H9 (cell line): ENCODE measurements at regions not wholly inside any gene's neighbourhood (a gene's known extent, or its start where the extent isn't known, plus 50 kb on each side); places are given as distances from the start of the nearest gene placed in this dataset.

Experiments used
- DNase-seq: peaks from one replicate; pipeline ENCODE4 v3.0.0-alpha.2; 2017
- H2AFZ ChIP-seq: one replicate; pipeline ENCODE4 v1.6.1; 2013; ENCODE audit warnings: mild to moderate bottlenecking, low read length, control low read depth, moderate library complexity
- H2AK5ac ChIP-seq: 2 replicates; pipeline ENCODE4 v1.6.1; 2013; ENCODE audit warnings: low read length, control low read depth, mixed read lengths; ENCODE audit not compliant: insufficient read length
- H2BK120ac ChIP-seq: one replicate; pipeline ENCODE4 v1.6.1; 2013; ENCODE audit warnings: low read depth, mild to moderate bottlenecking, low read length, control low read depth, inconsistent platforms; ENCODE audit not compliant: poor library complexity, severe bottlenecking
- H2BK12ac ChIP-seq: 2 replicates; pipeline ENCODE4 v1.6.1; 2013; ENCODE audit warnings: low read length, control low read depth, mixed read lengths, low read depth; ENCODE audit not compliant: insufficient read length
- H2BK15ac ChIP-seq: 2 replicates; pipeline ENCODE4 v1.6.1; 2013; ENCODE audit warnings: low read depth, low read length, control low read depth
- H2BK20ac ChIP-seq: one replicate; pipeline ENCODE4 v1.6.1; 2013; ENCODE audit warnings: low read depth, mild to moderate bottlenecking, low read length, control low read depth, inconsistent platforms; ENCODE audit not compliant: poor library complexity, severe bottlenecking
- H2BK5ac ChIP-seq: 2 replicates; pipeline ENCODE4 v1.6.1; 2013; ENCODE audit warnings: low read length, control low read depth, mixed read lengths; ENCODE audit not compliant: insufficient read length
- H3K14ac ChIP-seq: 2 replicates; pipeline ENCODE4 v1.6.1; 2013; ENCODE audit warnings: low read length, control low read depth; ENCODE audit not compliant: insufficient read depth
- H3K18ac ChIP-seq: 2 replicates; pipeline ENCODE4 v1.6.1; 2013; ENCODE audit warnings: low read depth, mild to moderate bottlenecking, mixed read lengths, low read length, control low read depth; ENCODE audit not compliant: insufficient read length
- H3K23ac ChIP-seq: 2 replicates; pipeline ENCODE4 v1.6.1; 2013; ENCODE audit warnings: low read length, control low read depth, mixed read lengths, low read depth; ENCODE audit not compliant: insufficient read length
- H3K23me2 ChIP-seq: 2 replicates; pipeline ENCODE4 v1.6.1; 2013; ENCODE audit warnings: low read depth, mild to moderate bottlenecking, mixed read lengths, low read length, control low read depth; ENCODE audit not compliant: insufficient read length, poor library complexity, severe bottlenecking
- H3K27ac ChIP-seq: 2 replicates; pipeline ENCODE4 v1.5.1; 2013; ENCODE audit warnings: low read length, control low read depth, mixed read lengths, low read depth; ENCODE audit not compliant: insufficient read length
- H3K27me3 ChIP-seq: 2 replicates; pipeline ENCODE4 v1.6.1; 2013; ENCODE audit warnings: low read length, control low read depth, inconsistent platforms; ENCODE audit not compliant: insufficient read depth
- H3K4ac ChIP-seq: 2 replicates; pipeline ENCODE4 v1.6.1; 2013; ENCODE audit warnings: low read depth, mild to moderate bottlenecking, control low read depth, inconsistent platforms, low read length, moderate library complexity
- H3K4me1 ChIP-seq: 2 replicates; pipeline ENCODE4 v1.6.1; 2013; ENCODE audit warnings: low read length, control low read depth, inconsistent platforms; ENCODE audit not compliant: insufficient read depth
- H3K4me2 ChIP-seq: 2 replicates; pipeline ENCODE4 v1.6.1; 2013; ENCODE audit warnings: low read length, control low read depth, mixed read lengths; ENCODE audit not compliant: insufficient read length, insufficient read depth
- H3K56ac ChIP-seq: 2 replicates; pipeline ENCODE4 v1.6.1; 2013; ENCODE audit warnings: low read depth, mild to moderate bottlenecking, mixed read lengths, low read length, control low read depth; ENCODE audit not compliant: insufficient read length
- H3K79me1 ChIP-seq: 2 replicates; pipeline ENCODE4 v1.6.1; 2013; ENCODE audit warnings: low read depth, mild to moderate bottlenecking, moderate library complexity, low read length, control low read depth, inconsistent platforms; ENCODE audit not compliant: insufficient read depth, poor library complexity, severe bottlenecking
- H3K79me2 ChIP-seq: 2 replicates; pipeline ENCODE4 v1.6.1; 2013; ENCODE audit warnings: low read length, control low read depth, inconsistent platforms; ENCODE audit not compliant: insufficient read depth
- H3K9ac ChIP-seq: 2 replicates; pipeline ENCODE4 v1.6.1; 2013; ENCODE audit warnings: low read length, control low read depth, mixed read lengths; ENCODE audit not compliant: insufficient read length; ENCODE audit errors: extremely low read depth
- H3K9me3 ChIP-seq: one replicate; pipeline ENCODE4 v1.6.1; 2013; ENCODE audit warnings: low read depth, low read length, inconsistent platforms; ENCODE audit not compliant: control insufficient read depth
- H3T11ph ChIP-seq: one replicate; pipeline ENCODE4 v1.6.1; 2013; ENCODE audit warnings: mild to moderate bottlenecking, low read length, control low read depth, inconsistent platforms
- H4K20me1 ChIP-seq: one replicate; pipeline ENCODE4 v1.6.1; 2013; ENCODE audit not compliant: control insufficient read depth, insufficient read length, insufficient read depth
- H4K5ac ChIP-seq: 2 replicates; pipeline ENCODE4 v1.6.1; 2013; ENCODE audit warnings: low read depth, mild to moderate bottlenecking, mixed read lengths, low read length, control low read depth; ENCODE audit not compliant: insufficient read length
- H4K8ac ChIP-seq: replicated peaks from 2 replicates; pipeline ENCODE4 v1.6.1; 2013; ENCODE audit warnings: low read length, control low read depth, mixed read lengths, low read depth; ENCODE audit not compliant: insufficient read length
- H4K91ac ChIP-seq: 2 replicates; pipeline ENCODE4 v1.6.1; 2013; ENCODE audit warnings: low read depth, mild to moderate bottlenecking, moderate library complexity, mixed read lengths, low read length, control low read depth; ENCODE audit not compliant: insufficient read length
- H3K27ac Mint-ChIP-seq, 3 experiments: 2 replicates in 2 of 3; 3 replicates in 1 of 3; pipeline ENCODE4 v1.8.0; 2020 to 2021; ENCODE audit warnings: mixed read lengths in 3 of 3, mild to moderate bottlenecking in 1 of 3, moderate library complexity in 1 of 3
- H3K27me3 Mint-ChIP-seq: 2 replicates; pipeline ENCODE4 v1.8.0; 2021; ENCODE audit warnings: low read depth, mild to moderate bottlenecking, moderate library complexity, mixed read lengths
- H3K36me3 Mint-ChIP-seq, 3 experiments: 2 replicates in 2 of 3; 3 replicates in 1 of 3; pipeline ENCODE4 v1.8.0; 2020 to 2021; ENCODE audit warnings: low read depth in 3 of 3, mixed read lengths in 3 of 3; ENCODE audit not compliant: insufficient read depth in 1 of 3
- H3K4me1 Mint-ChIP-seq, 2 experiments: 2 replicates each; pipeline ENCODE4 v1.8.0; 2020; ENCODE audit warnings: mixed read lengths in 2 of 2
- H3K4me3 Mint-ChIP-seq, 2 experiments: 2 replicates in 1 of 2; 3 replicates in 1 of 2; pipeline ENCODE4 v1.8.0; 2020 to 2021; ENCODE audit warnings: mild to moderate bottlenecking in 2 of 2, mixed read lengths in 2 of 2, moderate library complexity in 1 of 2
- H3K9me3 Mint-ChIP-seq, 2 experiments: 2 replicates in 1 of 2; 3 replicates in 1 of 2; pipeline ENCODE4 v1.8.0; 2020; ENCODE audit warnings: mild to moderate bottlenecking in 2 of 2, mixed read lengths in 2 of 2, moderate library complexity in 1 of 2
- WGBS: extraction: QIAGEN DNeasy Blood & Tissue Kit; methylation state at CpG from one replicate; pipeline ENCODE4 v1.1.7; 2013; ENCODE audit warnings: missing lambda C conversion rate, low lambda C conversion rate, mixed read lengths; ENCODE audit not compliant: insufficient read length; ENCODE audit errors: extremely low coverage; 5-methylcytosine and 5-hydroxymethylcytosine counted together
- TF ChIP-seq, protein P1 (sequence below): fragments of 200-600 bp; sonication (generic); conservative IDR thresholded peaks from 3 replicates; pipeline ENCODE4 v1.8.0; 2021; ENCODE audit warnings: antibody characterized with exemption, mild to moderate bottlenecking

DNA sequence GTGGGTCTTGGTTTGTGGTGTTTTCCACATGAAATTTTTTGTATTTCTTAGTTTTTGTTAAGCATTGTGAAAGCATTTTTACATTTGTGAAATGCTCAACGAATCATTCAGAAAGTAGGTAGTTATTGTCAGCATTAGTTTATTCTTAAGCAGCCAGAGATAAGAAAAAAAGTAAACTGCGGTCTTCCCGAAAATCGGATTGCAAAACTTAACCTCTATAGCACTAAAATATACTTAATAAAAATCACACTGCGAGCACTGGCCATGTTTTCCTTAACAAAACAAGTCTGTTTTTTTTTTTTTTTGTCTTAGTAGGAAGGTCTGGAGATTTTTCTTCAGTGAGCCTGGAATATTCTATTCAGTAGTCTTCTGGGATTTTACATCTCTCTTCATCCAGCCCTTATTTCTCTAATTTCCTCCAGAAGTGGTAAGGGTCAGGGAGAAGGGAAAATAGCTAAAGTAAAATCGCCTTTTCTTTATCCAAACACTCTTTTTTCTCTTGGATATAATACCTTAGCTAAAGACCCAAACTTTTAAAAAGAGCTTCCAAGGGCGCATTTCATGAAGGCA, 289.9 kb downstream of the DMAC1 start:
- no peaks in the 10 kb centered on the region for H3K23me2 ChIP-seq
- no peaks in the 10 kb centered on the region for H3K9me3 ChIP-seq
- H3K14ac ChIP-seq: no peak overlapping the region
- Mint-ChIP-seq H3K36me3 (no peaks in the 10 kb centered on the region), H3K27me3 (no peaks in the 10 kb centered on the region), H3K4me3 (no peak overlapping the region), H3K27ac (no peak overlapping the region), H3K9me3 (no peaks in the 10 kb centered on the region), H3K4me1 (no peaks in the 10 kb centered on the region)
- H2BK120ac ChIP-seq: no peak overlapping the region
- H3K4me2 ChIP-seq: no peak overlapping the region
- H3K56ac ChIP-seq: no peak overlapping the region
- no peak overlapping the region for H3K27ac ChIP-seq
- no peak overlapping the region for H4K91ac ChIP-seq
- H4K20me1 ChIP-seq: no peaks in the 10 kb centered on the region
- H3K79me2 ChIP-seq: no peaks in the 10 kb centered on the region
- no peak overlapping the region for H2BK5ac ChIP-seq
- no peak for DNase-seq
- TF ChIP-seq, protein P1, sequence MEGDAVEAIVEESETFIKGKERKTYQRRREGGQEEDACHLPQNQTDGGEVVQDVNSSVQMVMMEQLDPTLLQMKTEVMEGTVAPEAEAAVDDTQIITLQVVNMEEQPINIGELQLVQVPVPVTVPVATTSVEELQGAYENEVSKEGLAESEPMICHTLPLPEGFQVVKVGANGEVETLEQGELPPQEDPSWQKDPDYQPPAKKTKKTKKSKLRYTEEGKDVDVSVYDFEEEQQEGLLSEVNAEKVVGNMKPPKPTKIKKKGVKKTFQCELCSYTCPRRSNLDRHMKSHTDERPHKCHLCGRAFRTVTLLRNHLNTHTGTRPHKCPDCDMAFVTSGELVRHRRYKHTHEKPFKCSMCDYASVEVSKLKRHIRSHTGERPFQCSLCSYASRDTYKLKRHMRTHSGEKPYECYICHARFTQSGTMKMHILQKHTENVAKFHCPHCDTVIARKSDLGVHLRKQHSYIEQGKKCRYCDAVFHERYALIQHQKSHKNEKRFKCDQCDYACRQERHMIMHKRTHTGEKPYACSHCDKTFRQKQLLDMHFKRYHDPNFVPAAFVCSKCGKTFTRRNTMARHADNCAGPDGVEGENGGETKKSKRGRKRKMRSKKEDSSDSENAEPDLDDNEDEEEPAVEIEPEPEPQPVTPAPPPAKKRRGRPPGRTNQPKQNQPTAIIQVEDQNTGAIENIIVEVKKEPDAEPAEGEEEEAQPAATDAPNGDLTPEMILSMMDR: no peak
- no peak overlapping the region for H2BK15ac ChIP-seq
- no peak overlapping the region for H4K8ac ChIP-seq
- H3K9ac ChIP-seq: no peak overlapping the region
- H2BK20ac ChIP-seq: no peak overlapping the region
- H3K18ac ChIP-seq: no peak overlapping the region
- H3K4ac ChIP-seq: no peak overlapping the region
- no peak overlapping the region for H3T11ph ChIP-seq
- H2AFZ ChIP-seq: no peak overlapping the region
- H4K5ac ChIP-seq: no peak overlapping the region
- no peaks in the 10 kb centered on the region for H3K27me3 ChIP-seq
- H3K79me1 ChIP-seq: no peaks in the 10 kb centered on the region
- no CpG with 5 or more reads among the region's 7 CpGs for WGBS
- no peak overlapping the region for H2BK12ac ChIP-seq
- H3K4me1 ChIP-seq: no peaks in the 10 kb centered on the region
- no peak overlapping the region for H2AK5ac ChIP-seq
- no peak overlapping the region for H3K23ac ChIP-seq
